Peyer's patch (tissue), 4 donors: ENCODE measurements at regions not wholly inside any gene's neighbourhood (a gene's known extent, or its start where the extent isn't known, plus 50 kb on each side); places are given as distances from the start of the nearest gene placed in this dataset.

Source experiments
- DNase-seq, 3 donors: peaks; one replicate each; pipeline ENCODE4 v3.0.0-alpha.2; 2017 to 2019
- H3K27ac ChIP-seq, 4 donors: fragments of 200-600 bp; sonication (generic); one replicate each; pipeline ENCODE4 v1.5.1; 2016 to 2019
- H3K27me3 ChIP-seq, 2 donors: fragments of 200-600 bp; sonication (generic); one replicate each; pipeline ENCODE4 v1.5.1; 2019
- H3K36me3 ChIP-seq, 3 donors: fragments of 200-600 bp; sonication (generic); one replicate each; pipeline ENCODE4 v1.5.1; 2016 to 2019
- H3K4me1 ChIP-seq, 4 donors: fragments of 200-600 bp; sonication (generic); one replicate each; pipeline ENCODE4 v1.5.1; 2016 to 2019
- H3K4me3 ChIP-seq, 4 donors: fragments of 200-600 bp; sonication (generic); 1 replicate in 3 of 4; 2 replicates in 1 of 4; pipeline ENCODE4 v1.5.1; 2016 to 2019; ENCODE audit warnings: mild to moderate bottlenecking in 1 of 4
- H3K9me3 ChIP-seq, 4 donors: fragments of 200-600 bp; sonication (generic); one replicate each; pipeline ENCODE4 v1.5.1; 2016 to 2019; ENCODE audit warnings: mild to moderate bottlenecking in 1 of 4
- POLR2A ChIP-seq, 2 donors: fragments of 450-650 bp; IDR thresholded peaks; one replicate each; pipeline ENCODE4 v1.5.1; 2017; ENCODE audit warnings: antibody characterized with exemption in 2 of 2, mild to moderate bottlenecking in 2 of 2, moderate library complexity in 2 of 2
- TF ChIP-seq, protein P1 (sequence below), 6 experiments: fragments of 450-650 bp in 4 of 6; fragments of 200-600 bp in 2 of 6; sonication (generic) in 1 of 6; IDR thresholded peaks; one replicate each; pipeline ENCODE4 v1.5.1; 2017 to 2019; ENCODE audit warnings: antibody characterized with exemption in 6 of 6, mild to moderate bottlenecking in 3 of 6, moderate library complexity in 1 of 6

DNA sequence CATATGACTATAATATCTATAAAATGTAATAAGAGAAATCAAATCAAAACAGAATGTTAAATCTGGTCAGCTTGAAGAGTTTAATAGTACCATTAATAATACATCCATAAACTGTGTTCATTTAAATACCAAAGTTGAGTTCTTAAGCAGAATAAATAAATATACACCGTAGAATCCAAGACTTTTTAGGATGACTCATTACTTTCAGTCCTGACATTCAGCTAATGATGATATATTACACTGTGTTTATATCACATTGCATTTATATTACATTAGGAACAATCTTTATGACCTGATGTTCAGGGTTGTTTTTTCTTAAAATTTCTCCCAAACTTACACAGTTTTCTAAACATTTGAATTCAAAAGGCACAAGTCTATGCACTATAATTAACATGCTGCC is 331.3 kb downstream of the SS18 start:
- no peak for DNase-seq
- no peak overlapping the region for H3K27ac ChIP-seq
- H3K27me3 ChIP-seq = no peaks in the 10 kb centered on the region
- TF ChIP-seq, protein P1, sequence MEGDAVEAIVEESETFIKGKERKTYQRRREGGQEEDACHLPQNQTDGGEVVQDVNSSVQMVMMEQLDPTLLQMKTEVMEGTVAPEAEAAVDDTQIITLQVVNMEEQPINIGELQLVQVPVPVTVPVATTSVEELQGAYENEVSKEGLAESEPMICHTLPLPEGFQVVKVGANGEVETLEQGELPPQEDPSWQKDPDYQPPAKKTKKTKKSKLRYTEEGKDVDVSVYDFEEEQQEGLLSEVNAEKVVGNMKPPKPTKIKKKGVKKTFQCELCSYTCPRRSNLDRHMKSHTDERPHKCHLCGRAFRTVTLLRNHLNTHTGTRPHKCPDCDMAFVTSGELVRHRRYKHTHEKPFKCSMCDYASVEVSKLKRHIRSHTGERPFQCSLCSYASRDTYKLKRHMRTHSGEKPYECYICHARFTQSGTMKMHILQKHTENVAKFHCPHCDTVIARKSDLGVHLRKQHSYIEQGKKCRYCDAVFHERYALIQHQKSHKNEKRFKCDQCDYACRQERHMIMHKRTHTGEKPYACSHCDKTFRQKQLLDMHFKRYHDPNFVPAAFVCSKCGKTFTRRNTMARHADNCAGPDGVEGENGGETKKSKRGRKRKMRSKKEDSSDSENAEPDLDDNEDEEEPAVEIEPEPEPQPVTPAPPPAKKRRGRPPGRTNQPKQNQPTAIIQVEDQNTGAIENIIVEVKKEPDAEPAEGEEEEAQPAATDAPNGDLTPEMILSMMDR (IDR thresholded peaks at IDR 0.05) = no peak
- no peak for TF ChIP-seq POLR2A (IDR thresholded peaks at IDR 0.05)
- no peaks in the 10 kb centered on the region for H3K4me1 ChIP-seq
- no peaks in the 10 kb centered on the region for H3K9me3 ChIP-seq
- no peaks in the 10 kb centered on the region for H3K36me3 ChIP-seq
- H3K4me3 ChIP-seq = no peak overlapping the region

DNA sequence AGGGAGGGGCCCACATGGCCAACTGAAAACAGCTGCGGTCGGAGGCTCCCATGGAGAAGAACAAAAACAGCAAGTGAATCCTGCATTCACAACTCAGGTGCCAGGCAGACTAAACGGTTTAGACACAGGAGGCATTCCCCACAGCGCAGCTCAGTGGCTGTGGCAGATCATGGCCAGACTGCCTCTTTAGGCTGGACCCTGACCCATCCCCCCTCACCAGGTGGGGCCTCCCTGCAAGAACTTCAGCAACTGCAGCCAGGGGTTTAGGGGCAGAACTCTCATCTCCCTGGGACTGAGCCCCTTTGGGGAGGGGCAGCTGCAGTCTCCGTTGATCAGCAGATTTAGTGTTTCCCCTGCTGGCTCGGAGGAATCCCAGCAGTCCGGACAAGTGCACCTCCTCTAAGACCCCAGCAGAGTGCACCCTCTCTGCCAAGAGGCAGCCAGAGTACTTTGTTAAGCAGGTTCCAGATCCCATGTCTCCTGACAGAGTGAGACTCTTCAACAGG is 346.7 kb downstream of the SS18 start:
- TF ChIP-seq POLR2A (IDR thresholded peaks at IDR 0.05) = no peak
- TF ChIP-seq, protein P1 (IDR thresholded peaks at IDR 0.05) = no peak
- no peaks in the 10 kb centered on the region for H3K4me1 ChIP-seq
- DNase-seq = no peak
- no peak overlapping the region for H3K27ac ChIP-seq
- no peak overlapping the region for H3K4me3 ChIP-seq
- H3K27me3 ChIP-seq = no peaks in the 10 kb centered on the region
- no peaks in the 10 kb centered on the region for H3K9me3 ChIP-seq
- no peaks in the 10 kb centered on the region for H3K36me3 ChIP-seq

DNA sequence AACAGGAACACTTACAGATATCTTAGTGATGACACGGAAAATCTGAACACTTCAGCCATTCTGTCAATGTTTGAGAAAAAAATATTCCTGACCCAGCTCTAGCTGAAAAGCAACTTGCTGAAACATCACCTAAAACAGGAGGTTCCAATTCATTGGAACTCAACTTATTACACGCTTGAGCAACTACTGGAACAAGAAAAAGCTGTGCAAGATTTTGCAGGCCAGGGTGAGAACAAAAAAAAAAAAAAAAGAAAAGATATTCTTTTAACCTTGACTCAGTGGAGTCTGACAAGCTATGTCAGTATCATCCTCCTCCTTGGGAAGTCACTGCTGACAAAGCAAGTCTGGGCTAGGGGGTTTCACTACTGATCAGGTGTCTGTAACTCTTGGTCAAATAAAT is 351.0 kb downstream of the SS18 start:
- Histone ChIP-seq H3K36me3 (no peaks in the 10 kb centered on the region), H3K4me1 (no peaks in the 10 kb centered on the region), H3K4me3 (no peak overlapping the region), H3K27me3 (no peaks in the 10 kb centered on the region), H3K9me3 (no peaks in the 10 kb centered on the region), H3K27ac (no peak overlapping the region)
- TF ChIP-seq, protein P1 (IDR thresholded peaks at IDR 0.05) = no peak
- no peak for TF ChIP-seq POLR2A (IDR thresholded peaks at IDR 0.05)
- DNase-seq = no peak

DNA sequence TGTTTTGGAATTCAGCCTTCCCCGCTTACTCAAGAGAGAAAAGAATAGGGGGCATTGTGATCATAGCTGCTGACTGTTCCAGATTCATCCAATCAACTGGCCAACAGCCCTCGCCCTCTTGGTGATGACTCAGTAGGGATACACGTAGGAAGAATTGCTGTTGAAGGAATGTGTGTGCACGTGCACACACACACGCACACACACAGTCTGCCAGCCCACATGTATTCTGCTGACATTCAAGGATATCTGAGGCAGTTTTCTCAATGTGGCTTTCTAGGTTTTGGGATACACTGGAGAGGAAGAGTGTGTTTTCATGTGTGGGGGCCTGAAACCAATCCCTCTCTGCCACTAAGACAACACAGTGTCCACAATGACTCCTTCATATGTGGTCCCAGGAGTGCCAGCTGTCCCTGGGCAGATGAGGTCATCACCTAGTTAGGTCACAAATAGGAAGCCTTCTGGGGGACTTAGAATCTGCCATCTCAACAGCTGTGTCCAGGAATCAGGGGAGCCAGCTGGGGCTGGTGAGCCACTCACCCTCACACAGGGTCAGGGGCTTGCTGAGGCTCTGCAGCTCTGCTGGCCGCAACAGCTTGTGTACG is 352.6 kb downstream of the SS18 start:
- no peak for DNase-seq
- H3K4me3 ChIP-seq = no peak overlapping the region
- H3K36me3 ChIP-seq = no peaks in the 10 kb centered on the region
- no peaks in the 10 kb centered on the region for H3K27me3 ChIP-seq
- H3K9me3 ChIP-seq = no peaks in the 10 kb centered on the region
- H3K27ac ChIP-seq = no peak overlapping the region
- H3K4me1 ChIP-seq = no peaks in the 10 kb centered on the region
- TF ChIP-seq, protein P1 (IDR thresholded peaks at IDR 0.05) = no peak
- no peak for TF ChIP-seq POLR2A (IDR thresholded peaks at IDR 0.05)

DNA sequence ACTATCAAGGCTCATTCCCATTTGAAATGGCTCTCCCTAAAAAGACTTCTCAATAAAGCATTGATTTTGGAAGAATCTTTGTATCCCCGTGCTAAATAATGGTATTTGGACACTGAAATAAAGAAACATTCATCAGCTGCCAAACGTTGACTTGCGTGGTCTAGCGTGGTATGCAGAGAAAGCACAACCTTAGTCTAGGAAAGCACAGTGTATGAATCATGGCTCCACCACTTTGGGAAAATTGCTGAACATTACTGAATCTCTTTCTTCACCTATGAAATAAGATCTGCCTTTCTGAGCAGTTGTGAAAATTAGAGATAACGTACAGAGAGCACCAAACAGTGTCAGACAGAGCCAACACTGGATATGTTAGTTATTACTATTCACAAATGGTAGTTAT is 353.9 kb downstream of the SS18 start:
- Histone ChIP-seq H3K4me1 (no peaks in the 10 kb centered on the region), H3K27me3 (no peaks in the 10 kb centered on the region), H3K4me3 (no peak overlapping the region), H3K9me3 (no peaks in the 10 kb centered on the region), H3K27ac (no peak overlapping the region), H3K36me3 (no peaks in the 10 kb centered on the region)
- TF ChIP-seq, protein P1 (IDR thresholded peaks at IDR 0.05) = no peak
- no peak for TF ChIP-seq POLR2A (IDR thresholded peaks at IDR 0.05)
- DNase-seq = no peak

DNA sequence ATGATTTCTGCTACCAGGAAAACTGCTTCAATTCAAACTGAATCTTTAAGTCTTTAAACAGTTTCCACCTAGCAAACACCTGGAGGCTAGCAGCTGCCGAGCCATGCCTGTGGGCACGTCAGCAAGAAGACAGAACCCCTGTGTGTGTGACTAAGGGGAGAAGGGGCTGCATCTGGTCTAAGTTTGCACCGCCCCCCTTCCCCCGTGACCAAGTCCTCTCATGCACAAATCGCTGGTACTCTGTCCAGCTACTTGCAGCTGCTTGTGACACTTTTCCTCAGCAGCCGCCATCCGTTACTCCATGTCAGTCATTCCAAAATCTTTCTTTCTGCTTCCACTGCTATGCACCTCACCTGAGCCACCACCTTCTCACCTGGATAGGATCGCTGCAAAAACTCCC is 355.0 kb downstream of the SS18 start:
- no peaks in the 10 kb centered on the region for H3K36me3 ChIP-seq
- TF ChIP-seq POLR2A (IDR thresholded peaks at IDR 0.05) = no peak
- TF ChIP-seq, protein P1 (IDR thresholded peaks at IDR 0.05) = no peak
- no peak for DNase-seq
- H3K9me3 ChIP-seq = no peaks in the 10 kb centered on the region
- H3K27ac ChIP-seq = no peak overlapping the region
- H3K27me3 ChIP-seq = no peaks in the 10 kb centered on the region
- no peak overlapping the region for H3K4me3 ChIP-seq
- no peaks in the 10 kb centered on the region for H3K4me1 ChIP-seq
